Right lobe of liver (tissue), 4 donors: ENCODE measurements at regions not wholly inside any gene's neighbourhood (a gene's known extent, or its start where the extent isn't known, plus 50 kb on each side); places are given as distances from the start of the nearest gene placed in this dataset.

Experiments used
- CTCF ChIP-seq, 4 donors: fragments of 200-600 bp in 3 of 4; fragments of 450-650 bp in 1 of 4; IDR thresholded peaks; one replicate each; pipeline versions ENCODE4 v1.5.1 to v1.8.0; 2016 to 2022; ENCODE audit warnings: antibody characterized with exemption in 4 of 4, mild to moderate bottlenecking in 2 of 4
- POLR2A ChIP-seq: fragments of 450-650 bp; IDR thresholded peaks from one replicate; pipeline ENCODE4 v1.6.1; 2017; ENCODE audit warnings: antibody characterized with exemption, mild to moderate bottlenecking
- donor health status: DM: no; HTN: no; CAD: no.
- donor health status: DM: no; HTN: no; CAD: no.
- donor health status: DM: no; HTN: yes; CAD: no.

GRCh38 chrX:18101087-18101486 is 119.6 kb downstream of the BEND2 start:
- no peak for TF ChIP-seq POLR2A
- no peak for TF ChIP-seq CTCF (IDR thresholded peaks at IDR 0.05)
